ENCODE measurements at regions not wholly inside any gene's neighbourhood (a gene's known extent, or its start where the extent isn't known, plus 50 kb on each side); places are given as distances from the start of the nearest gene placed in this dataset.

- POLR2A ChIA-PET = no interaction called here
- Histone ChIP-seq H3K9me3 (no peaks in the 10 kb centered on the region), H3K4me3 (ENCODE audit: low read depth, low read length) (no peak overlapping the region), H3K4me1 (no peaks in the 10 kb centered on the region), H3K36me3 (ENCODE audit: control insufficient read depth, insufficient read depth, low read length) (no peaks in the 10 kb centered on the region), H3K27me3 (replicated peaks; ENCODE audit: control insufficient read depth, insufficient read depth, low read length) (no peaks in the 10 kb centered on the region)
- peaks cover 2% of the 10 kb centered on the region for H3K27me3 Mint-ChIP-seq (ENCODE audit: insufficient read depth, unreplicated experiment)
- CTCF ChIA-PET = no interaction called here
- TF ChIP-seq CTCF (IDR thresholded peaks at IDR 0.05; ENCODE audit: insufficient read depth in 1 of 2, low read depth in 1 of 2, low read length in 1 of 2, severe bottlenecking in 1 of 2, unreplicated experiment in 1 of 2) = no peak
- no peaks in the 10 kb centered on the region for H3K36me3 Mint-ChIP-seq (ENCODE audit: insufficient read depth, unreplicated experiment)
- H3K4me1 Mint-ChIP-seq (ENCODE audit: low read depth, unreplicated experiment) = no peaks in the 10 kb centered on the region
- no TSS peak for BruUV-seq (replicated peaks)
- no peak overlapping the region for H3K27ac Mint-ChIP-seq (ENCODE audit: unreplicated experiment)
- no peak overlapping the region for H3K4me3 Mint-ChIP-seq (ENCODE audit: unreplicated experiment)
- H3K9me3 Mint-ChIP-seq (ENCODE audit: unreplicated experiment) = no peaks in the 10 kb centered on the region
- intact Hi-C loops (cut with micrococcal nuclease; ENCODE audit: unreplicated experiment) = no loop called here
- no peak for DNase-seq
These were observed 110.7 kb upstream of the CELF4 start for GRCh38 chr18:37676276-37676675.

GRCh38 chr18:37675699-37676098 lies 110.1 kb upstream of the CELF4 start:
- no peaks in the 10 kb centered on the region for H3K36me3 ChIP-seq (ENCODE audit: control insufficient read depth, insufficient read depth, low read length)
- ChIA-PET CTCF (no interaction called here), POLR2A (no interaction called here)
- Mint-ChIP-seq H3K4me1 (ENCODE audit: low read depth, unreplicated experiment) (no peaks in the 10 kb centered on the region), H3K27me3 (ENCODE audit: insufficient read depth, unreplicated experiment) (peaks cover 2% of the 10 kb centered on the region), H3K4me3 (ENCODE audit: unreplicated experiment) (no peak overlapping the region), H3K36me3 (ENCODE audit: insufficient read depth, unreplicated experiment) (no peaks in the 10 kb centered on the region), H3K27ac (ENCODE audit: unreplicated experiment) (no peak overlapping the region), H3K9me3 (ENCODE audit: unreplicated experiment) (no peaks in the 10 kb centered on the region)
- BruUV-seq (replicated peaks) = no TSS peak
- DNase-seq = no peak
- H3K4me3 ChIP-seq (ENCODE audit: low read depth, low read length) = no peak overlapping the region
- TF ChIP-seq CTCF (IDR thresholded peaks at IDR 0.05; ENCODE audit: insufficient read depth in 1 of 2, low read depth in 1 of 2, low read length in 1 of 2, severe bottlenecking in 1 of 2, unreplicated experiment in 1 of 2) = no peak
- no peaks in the 10 kb centered on the region for H3K27me3 ChIP-seq (replicated peaks; ENCODE audit: control insufficient read depth, insufficient read depth, low read length)
- intact Hi-C loops (cut with micrococcal nuclease; ENCODE audit: unreplicated experiment) = no loop called here
- no peaks in the 10 kb centered on the region for H3K4me1 ChIP-seq
- H3K9me3 ChIP-seq = no peaks in the 10 kb centered on the region

DNA sequence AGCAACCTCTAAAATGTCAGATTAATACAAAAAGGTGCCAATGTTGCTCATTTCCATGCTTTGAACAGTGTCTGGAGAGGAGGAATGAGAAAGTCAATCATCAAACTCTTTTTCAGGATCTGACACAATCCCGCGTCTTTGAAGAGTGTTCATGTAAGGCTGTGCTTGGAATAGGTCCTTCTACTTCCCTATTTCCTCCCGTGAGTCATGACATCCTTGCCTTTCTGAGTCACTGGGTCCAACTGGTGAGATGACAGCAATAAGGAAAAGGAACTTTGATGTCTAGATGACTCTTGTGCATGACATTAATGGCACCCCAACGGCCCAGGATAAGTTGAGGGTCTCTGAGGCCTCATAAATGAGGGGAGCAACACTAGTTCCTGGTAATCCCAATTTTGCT lies 109.0 kb upstream of the CELF4 start:
- H3K36me3 Mint-ChIP-seq (ENCODE audit: insufficient read depth, unreplicated experiment) = no peaks in the 10 kb centered on the region
- no peaks in the 10 kb centered on the region for H3K27me3 ChIP-seq (replicated peaks; ENCODE audit: control insufficient read depth, insufficient read depth, low read length)
- POLR2A ChIA-PET = no interaction called here
- intact Hi-C loops (cut with micrococcal nuclease; ENCODE audit: unreplicated experiment) = no loop called here
- H3K9me3 Mint-ChIP-seq (ENCODE audit: unreplicated experiment) = no peaks in the 10 kb centered on the region
- no peaks in the 10 kb centered on the region for H3K4me1 Mint-ChIP-seq (ENCODE audit: low read depth, unreplicated experiment)
- TF ChIP-seq CTCF (IDR thresholded peaks at IDR 0.05; ENCODE audit: insufficient read depth in 1 of 2, low read depth in 1 of 2, low read length in 1 of 2, severe bottlenecking in 1 of 2, unreplicated experiment in 1 of 2) = no peak
- DNase-seq = no peak
- H3K27ac Mint-ChIP-seq (ENCODE audit: unreplicated experiment) = no peak overlapping the region
- H3K4me3 ChIP-seq (ENCODE audit: low read depth, low read length) = no peak overlapping the region
- no TSS peak for BruUV-seq (replicated peaks)
- H3K4me1 ChIP-seq = no peaks in the 10 kb centered on the region
- H3K27me3 Mint-ChIP-seq (ENCODE audit: insufficient read depth, unreplicated experiment) = peaks cover 5% of the 10 kb centered on the region
- CTCF ChIA-PET = no interaction called here
- H3K36me3 ChIP-seq (ENCODE audit: control insufficient read depth, insufficient read depth, low read length) = no peaks in the 10 kb centered on the region
- H3K4me3 Mint-ChIP-seq (ENCODE audit: unreplicated experiment) = no peak overlapping the region
- H3K9me3 ChIP-seq = no peaks in the 10 kb centered on the region

Measured in Caco-2 (cell line).